A673 (cell line): ENCODE measurements at regions not wholly inside any gene's neighbourhood (a gene's known extent, or its start where the extent isn't known, plus 50 kb on each side); places are given as distances from the start of the nearest gene placed in this dataset.

Experiments
- EZH2 ChIP-seq: fragments of 200-600 bp; sonication (generic); IDR thresholded peaks from 2 replicates; pipeline ENCODE4 v1.6.1; 2017; ENCODE audit warnings: borderline replicate concordance, low read depth, mild to moderate bottlenecking, mixed read lengths, antibody characterized with exemption, low read length; ENCODE audit not compliant: poor library complexity, severe bottlenecking
- TF ChIP-seq, protein P1 (sequence below): fragments of 300-800, 200-600 bp; sonication (generic); conservative IDR thresholded peaks from 2 replicates; pipeline ENCODE4 v1.5.1; 2017; ENCODE audit warnings: low read depth, mild to moderate bottlenecking, antibody characterized with exemption, low read length, moderate library complexity, mixed read lengths

DNA sequence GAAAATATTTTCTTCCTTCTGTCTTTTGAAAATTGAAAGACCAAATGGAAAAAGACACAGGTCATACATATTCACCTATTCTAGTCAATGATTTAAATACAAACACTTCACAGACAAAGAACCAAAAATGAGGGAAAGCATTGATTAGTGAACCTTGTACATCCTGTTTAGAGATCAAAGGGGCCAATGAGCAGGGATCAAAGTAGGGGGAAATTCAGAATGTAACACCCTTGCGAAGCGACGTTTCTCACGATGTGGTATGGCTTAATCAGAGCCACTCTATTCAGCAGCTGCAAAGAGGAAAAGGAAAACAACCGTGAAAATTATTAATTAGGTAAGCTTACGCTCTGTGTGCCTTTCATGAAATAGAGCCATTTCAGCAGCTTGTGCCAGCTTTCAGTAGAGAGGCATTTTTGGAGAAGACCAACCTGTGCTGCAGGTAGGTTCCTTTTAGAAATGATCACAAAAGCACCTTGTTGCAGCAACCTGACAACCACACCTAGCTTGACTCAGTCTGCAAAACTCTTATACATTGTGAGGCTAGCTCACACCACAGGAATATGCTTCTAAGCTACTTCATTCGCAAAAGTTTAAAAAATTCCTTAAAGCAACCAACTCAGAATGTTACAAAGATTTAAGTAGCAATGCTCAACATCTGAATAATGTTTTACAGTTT lies 78.0 kb downstream of the DKK1 start:
- TF ChIP-seq, protein P1, sequence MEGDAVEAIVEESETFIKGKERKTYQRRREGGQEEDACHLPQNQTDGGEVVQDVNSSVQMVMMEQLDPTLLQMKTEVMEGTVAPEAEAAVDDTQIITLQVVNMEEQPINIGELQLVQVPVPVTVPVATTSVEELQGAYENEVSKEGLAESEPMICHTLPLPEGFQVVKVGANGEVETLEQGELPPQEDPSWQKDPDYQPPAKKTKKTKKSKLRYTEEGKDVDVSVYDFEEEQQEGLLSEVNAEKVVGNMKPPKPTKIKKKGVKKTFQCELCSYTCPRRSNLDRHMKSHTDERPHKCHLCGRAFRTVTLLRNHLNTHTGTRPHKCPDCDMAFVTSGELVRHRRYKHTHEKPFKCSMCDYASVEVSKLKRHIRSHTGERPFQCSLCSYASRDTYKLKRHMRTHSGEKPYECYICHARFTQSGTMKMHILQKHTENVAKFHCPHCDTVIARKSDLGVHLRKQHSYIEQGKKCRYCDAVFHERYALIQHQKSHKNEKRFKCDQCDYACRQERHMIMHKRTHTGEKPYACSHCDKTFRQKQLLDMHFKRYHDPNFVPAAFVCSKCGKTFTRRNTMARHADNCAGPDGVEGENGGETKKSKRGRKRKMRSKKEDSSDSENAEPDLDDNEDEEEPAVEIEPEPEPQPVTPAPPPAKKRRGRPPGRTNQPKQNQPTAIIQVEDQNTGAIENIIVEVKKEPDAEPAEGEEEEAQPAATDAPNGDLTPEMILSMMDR = no peak
- no peak for TF ChIP-seq EZH2
